OCI-LY7 (cell line): ENCODE measurements at regions not wholly inside any gene's neighbourhood (a gene's known extent, or its start where the extent isn't known, plus 50 kb on each side); places are given as distances from the start of the nearest gene placed in this dataset.

Experiments used
- BruUV-seq: library from RNA; stranded (reverse); fragments of 400-500 nt; replicated peaks from 2 replicates; lab custom pipeline; 2021; lab: Mats Ljungman, UMichigan
- CTCF ChIA-PET: fragments of 300-600 bp; sonication (Branson Sonifier 250); formaldehyde crosslinking; loops from one replicate; lab custom pipeline; 2022; ENCODE audit warnings: antibody characterized with exemption; ENCODE audit not compliant: unreplicated experiment; lab: Charles Lee
- POLR2A ChIA-PET: fragments of 300-600 bp; sonication (Branson Sonifier 250); formaldehyde crosslinking; loops from one replicate; lab custom pipeline; 2022; ENCODE audit warnings: antibody characterized with exemption; lab: Charles Lee
- DNase-seq: peaks from one replicate; pipeline ENCODE4 v3.0.0-alpha.2; 2015; ENCODE audit warnings: low spot score
- H2AFZ ChIP-seq: fragments of 200-600 bp; sonication (generic), shearing (Covaris generic); 2 replicates; pipeline ENCODE4 v1.6.1; 2014; ENCODE audit warnings: mild to moderate bottlenecking, antibody characterized with exemption, low read length, moderate library complexity
- H3K27ac ChIP-seq: fragments of 200-600 bp; sonication (generic); 2 replicates; pipeline ENCODE4 v1.5.1; 2014; ENCODE audit warnings: mixed run types, low read depth, mild to moderate bottlenecking, moderate library complexity, low read length, inconsistent platforms; ENCODE audit not compliant: poor library complexity, severe bottlenecking
- H3K36me3 ChIP-seq: fragments of 200-600 bp; sonication (generic); 2 replicates; pipeline ENCODE4 v1.6.1; 2014; ENCODE audit warnings: mild to moderate bottlenecking, antibody characterized with exemption, low read length, moderate library complexity, mixed read lengths; ENCODE audit not compliant: insufficient read depth
- H3K4me1 ChIP-seq: fragments of 200-600 bp; sonication (generic); 2 replicates; pipeline ENCODE4 v1.5.1; 2014; ENCODE audit warnings: mild to moderate bottlenecking, low read length; ENCODE audit not compliant: insufficient read depth, poor library complexity, severe bottlenecking
- H3K4me2 ChIP-seq: fragments of 200-600 bp; sonication (generic); 2 replicates; pipeline ENCODE4 v1.6.1; 2014; ENCODE audit warnings: mild to moderate bottlenecking, low read length
- H3K4me3 ChIP-seq: fragments of 200-600 bp; sonication (generic); 2 replicates; pipeline ENCODE4 v1.5.1; 2014; ENCODE audit warnings: mild to moderate bottlenecking, low read depth, low read length; ENCODE audit not compliant: poor library complexity, severe bottlenecking
- H3K79me2 ChIP-seq: fragments of 200-600 bp; sonication (generic); 2 replicates; pipeline ENCODE4 v1.6.1; 2016; ENCODE audit warnings: low read depth, mild to moderate bottlenecking, low read length, moderate library complexity, mixed read lengths; ENCODE audit not compliant: insufficient read depth
- H3K9me2 ChIP-seq: fragments of 200-600 bp; sonication (generic); 2 replicates; pipeline ENCODE4 v1.6.1; 2016; ENCODE audit warnings: mild to moderate bottlenecking, low read length, mixed read lengths; ENCODE audit not compliant: insufficient read depth
- H3K9me3 ChIP-seq: fragments of 200-600 bp; sonication (generic); 2 replicates; pipeline ENCODE4 v1.6.1; 2014; ENCODE audit warnings: mild to moderate bottlenecking, mixed run types, low read length, mixed read lengths
- H4K20me1 ChIP-seq: fragments of 200-600 bp; sonication (generic); 2 replicates; pipeline ENCODE4 v1.6.1; 2014; ENCODE audit warnings: mild to moderate bottlenecking, antibody characterized with exemption, low read length, moderate library complexity, mixed read lengths; ENCODE audit not compliant: insufficient read depth
- CTCF ChIP-seq: fragments of 200-600 bp; sonication (generic); conservative IDR thresholded peaks from 2 replicates; pipeline ENCODE4 v1.5.1; 2014; ENCODE audit warnings: mild to moderate bottlenecking, antibody characterized with exemption, low read length, moderate library complexity, mixed read lengths
- EZH2phosphoT487 ChIP-seq: fragments of 200-600 bp; sonication (generic); IDR thresholded peaks from 2 replicates; pipeline ENCODE4 v1.6.1; 2018; ENCODE audit warnings: low read depth, borderline replicate concordance, mild to moderate bottlenecking, mixed run types, antibody characterized with exemption, low read length, moderate library complexity, mixed read lengths
- intact Hi-C: fragments of 100-400 bp; cut with micrococcal nuclease; formaldehyde crosslinking; loops from one replicate; pipeline ENCODE4 v1.10.0; 2022; ENCODE audit not compliant: unreplicated experiment

GRCh38 chr9:82736126-82736525 lies 326.8 kb downstream of the RASEF start:
- Histone ChIP-seq H3K9me3 (no peaks in the 10 kb centered on the region), H3K36me3 (no peaks in the 10 kb centered on the region), H3K4me3 (no peak overlapping the region), H2AFZ (no peak overlapping the region), H3K27ac (no peak overlapping the region), H3K4me1 (no peaks in the 10 kb centered on the region), H3K4me2 (no peak overlapping the region), H3K9me2 (no peaks in the 10 kb centered on the region), H4K20me1 (no peaks in the 10 kb centered on the region), H3K79me2 (no peaks in the 10 kb centered on the region)
- ChIA-PET CTCF (no interaction called here), POLR2A (no interaction called here)
- intact Hi-C loops = no loop called here
- no peak for DNase-seq
- no peak for TF ChIP-seq EZH2phosphoT487
- no peak for TF ChIP-seq CTCF
- no TSS peak for BruUV-seq

GRCh38 chr9:82736701-82737100 lies 326.2 kb downstream of the RASEF start:
- ChIA-PET CTCF (no interaction called here), POLR2A (no interaction called here)
- BruUV-seq = no TSS peak
- H3K36me3 ChIP-seq = no peaks in the 10 kb centered on the region
- H3K9me3 ChIP-seq = no peaks in the 10 kb centered on the region
- no peaks in the 10 kb centered on the region for H4K20me1 ChIP-seq
- no peaks in the 10 kb centered on the region for H3K9me2 ChIP-seq
- no peak overlapping the region for H3K4me3 ChIP-seq
- no peak overlapping the region for H2AFZ ChIP-seq
- no peaks in the 10 kb centered on the region for H3K79me2 ChIP-seq
- no peak for DNase-seq
- no peaks in the 10 kb centered on the region for H3K4me1 ChIP-seq
- no peak overlapping the region for H3K4me2 ChIP-seq
- H3K27ac ChIP-seq = no peak overlapping the region
- TF ChIP-seq CTCF = no peak
- intact Hi-C loops = no loop called here

GRCh38 chr9:82745919-82746318 lies 317.0 kb downstream of the RASEF start:
- Histone ChIP-seq H2AFZ (no peak overlapping the region), H3K4me2 (no peak overlapping the region)
- intact Hi-C loops = no loop called here

More at GRCh38 chr9:82745919-82746318, 317.0 kb downstream of the RASEF start:
- ChIA-PET CTCF (no interaction called here), POLR2A (no interaction called here)
- Histone ChIP-seq H3K9me2 (no peaks in the 10 kb centered on the region), H3K36me3 (no peaks in the 10 kb centered on the region), H4K20me1 (no peaks in the 10 kb centered on the region), H3K79me2 (no peaks in the 10 kb centered on the region), H3K27ac (no peak overlapping the region), H3K9me3 (no peaks in the 10 kb centered on the region), H3K4me3 (no peak overlapping the region), H3K4me1 (no peaks in the 10 kb centered on the region)
- BruUV-seq = no TSS peak
- DNase-seq = no peak
- TF ChIP-seq EZH2phosphoT487 (no peak), CTCF (no peak)
